Thyroid gland (tissue), 4 donors: ENCODE measurements at regions not wholly inside any gene's neighbourhood (a gene's known extent, or its start where the extent isn't known, plus 50 kb on each side); places are given as distances from the start of the nearest gene placed in this dataset.

ENCODE experiments used
- POLR2A ChIP-seq, 2 donors: fragments of 450-650 bp; IDR thresholded peaks; one replicate each; pipeline ENCODE4 v1.6.1; 2017; ENCODE audit warnings: antibody characterized with exemption in 2 of 2, mild to moderate bottlenecking in 2 of 2, moderate library complexity in 1 of 2
- TF ChIP-seq, protein P1 (sequence below), 6 experiments: fragments of 200-600 bp in 3 of 6; fragments of 450-650 bp in 3 of 6; sonication (generic) in 3 of 6; IDR thresholded peaks; one replicate each; pipeline ENCODE4 v1.5.1; 2016 to 2019; ENCODE audit warnings: antibody characterized with exemption in 6 of 6, mild to moderate bottlenecking in 2 of 6, inconsistent platforms in 1 of 6, moderate library complexity in 1 of 6

DNA sequence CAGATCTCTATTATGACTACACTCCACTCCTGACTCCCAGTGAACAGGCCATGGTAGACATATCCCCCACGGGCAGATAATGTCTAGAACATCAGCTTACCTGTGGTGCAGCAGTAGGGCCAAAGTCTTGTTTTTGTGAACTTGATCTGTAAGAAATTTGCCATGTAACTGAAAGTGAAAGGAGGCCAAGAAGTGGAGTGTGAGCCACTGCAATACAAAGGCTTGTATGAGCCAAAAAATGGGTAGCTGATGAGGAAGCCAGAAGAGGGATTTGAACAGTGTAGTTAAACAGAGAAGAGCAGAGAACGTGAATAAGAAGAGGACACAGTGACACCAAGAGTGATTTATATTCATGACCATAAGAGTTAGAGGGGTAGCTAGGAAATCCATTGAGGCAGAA, 361.7 kb downstream of the DMRT2 start:
- no peak for TF ChIP-seq POLR2A (IDR thresholded peaks at IDR 0.05)
- TF ChIP-seq, protein P1, sequence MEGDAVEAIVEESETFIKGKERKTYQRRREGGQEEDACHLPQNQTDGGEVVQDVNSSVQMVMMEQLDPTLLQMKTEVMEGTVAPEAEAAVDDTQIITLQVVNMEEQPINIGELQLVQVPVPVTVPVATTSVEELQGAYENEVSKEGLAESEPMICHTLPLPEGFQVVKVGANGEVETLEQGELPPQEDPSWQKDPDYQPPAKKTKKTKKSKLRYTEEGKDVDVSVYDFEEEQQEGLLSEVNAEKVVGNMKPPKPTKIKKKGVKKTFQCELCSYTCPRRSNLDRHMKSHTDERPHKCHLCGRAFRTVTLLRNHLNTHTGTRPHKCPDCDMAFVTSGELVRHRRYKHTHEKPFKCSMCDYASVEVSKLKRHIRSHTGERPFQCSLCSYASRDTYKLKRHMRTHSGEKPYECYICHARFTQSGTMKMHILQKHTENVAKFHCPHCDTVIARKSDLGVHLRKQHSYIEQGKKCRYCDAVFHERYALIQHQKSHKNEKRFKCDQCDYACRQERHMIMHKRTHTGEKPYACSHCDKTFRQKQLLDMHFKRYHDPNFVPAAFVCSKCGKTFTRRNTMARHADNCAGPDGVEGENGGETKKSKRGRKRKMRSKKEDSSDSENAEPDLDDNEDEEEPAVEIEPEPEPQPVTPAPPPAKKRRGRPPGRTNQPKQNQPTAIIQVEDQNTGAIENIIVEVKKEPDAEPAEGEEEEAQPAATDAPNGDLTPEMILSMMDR (IDR thresholded peaks at IDR 0.05) = no peak
